ENCODE measurements at regions not wholly inside any gene's neighbourhood (a gene's known extent, or its start where the extent isn't known, plus 50 kb on each side); places are given as distances from the start of the nearest gene placed in this dataset.

DNA sequence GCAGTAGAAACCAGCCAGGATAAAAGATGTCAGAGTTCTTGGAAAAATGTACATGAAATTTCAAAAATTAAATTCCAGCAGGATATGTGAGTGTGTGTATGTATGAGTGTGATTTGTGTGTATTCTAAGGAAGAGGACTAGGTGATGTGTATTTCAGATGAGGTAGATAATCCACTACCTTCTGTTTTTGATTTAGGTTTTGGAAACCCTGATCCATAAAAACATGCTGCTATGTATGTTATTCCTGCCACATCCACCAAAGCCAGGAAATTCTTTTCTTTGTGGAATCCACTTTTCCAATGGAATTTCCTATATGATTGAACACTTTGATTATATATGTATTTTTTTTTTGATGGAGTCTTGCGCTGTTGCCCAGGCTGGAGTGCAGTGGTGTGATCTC is 276.9 kb downstream of the UQCRFS1 start:
- TF ChIP-seq CTCF (IDR thresholded peaks at IDR 0.05 in 8 of 11, conservative IDR thresholded peaks at IDR 0.05 in 3 of 11) (no peak), POLR2A (IDR thresholded peaks at IDR 0.05) (no peak), POLR2AphosphoS5 (IDR thresholded peaks at IDR 0.05) (no peak)

Measured in spleen (tissue), 7 donors.